ENCODE measurements at regions not wholly inside any gene's neighbourhood (a gene's known extent, or its start where the extent isn't known, plus 50 kb on each side); places are given as distances from the start of the nearest gene placed in this dataset.

DNA sequence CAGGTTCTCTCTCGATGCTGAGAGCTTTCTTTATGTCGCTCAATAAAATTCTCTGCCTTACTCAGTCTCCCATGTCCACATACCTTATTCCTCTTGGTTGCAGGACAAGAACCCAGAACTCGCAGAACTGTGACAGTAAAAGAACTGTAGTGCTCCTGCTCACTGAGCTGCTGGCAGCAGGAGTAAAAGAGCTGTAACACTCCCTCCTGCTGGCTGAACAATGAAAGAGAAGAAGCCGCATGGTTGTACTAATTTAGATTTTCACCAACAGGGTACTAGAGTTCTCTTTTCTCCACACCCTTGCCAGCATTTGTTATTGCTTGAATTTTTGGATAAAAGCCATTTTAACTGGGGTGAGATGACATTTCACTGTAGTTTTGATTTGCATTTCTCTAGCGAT, 433.2 kb downstream of the GUCY1A2 start:
- in situ Hi-C loops (cut with HindIII; ENCODE audit: low pct_unique_long_range_greater_than_20kb, low sequenced_read_pairs) = no loop called here
- H3K27ac ChIP-seq (ENCODE audit: low read length) = no peak overlapping the region
- H3K27me3 ChIP-seq (ENCODE audit: control insufficient read depth, insufficient read depth, low read length) = no peaks in the 10 kb centered on the region
- ChIA-PET POLR2A (interaction anchor here (0.7 kb wide), 1 partner anchor 74 kb away, joined by 3 read pairs; no protein-coding TSS in a partner anchor), CTCF (no interaction called here)
- H3K9me3 ChIP-seq (ENCODE audit: control insufficient read depth, insufficient read depth, low read depth, low read length) = no peaks in the 10 kb centered on the region
- no peak overlapping the region for H3K4me3 ChIP-seq (ENCODE audit: low read depth in 2 of 2, low read length in 2 of 2)
- no peak for ATAC-seq
- no TSS peak for BruUV-seq (replicated peaks)
- no peaks in the 10 kb centered on the region for H3K4me1 ChIP-seq (ENCODE audit: control insufficient read depth, insufficient read depth, low read length)
- TF ChIP-seq TCF7L2 (IDR thresholded peaks at IDR 0.05; ENCODE audit: low read depth, low read length) (no peak), POLR2AphosphoS5 (IDR thresholded peaks at IDR 0.05; ENCODE audit: low read depth, low read length) (no peak), SIN3A (IDR thresholded peaks at IDR 0.05; ENCODE audit: borderline replicate concordance, insufficient read depth, low read depth, low read length) (no peak), REST (IDR thresholded peaks at IDR 0.05; ENCODE audit: insufficient read depth in 1 of 2, low read depth in 2 of 2, low read length in 1 of 2) (no peak)
- TF ChIP-seq, protein P1, sequence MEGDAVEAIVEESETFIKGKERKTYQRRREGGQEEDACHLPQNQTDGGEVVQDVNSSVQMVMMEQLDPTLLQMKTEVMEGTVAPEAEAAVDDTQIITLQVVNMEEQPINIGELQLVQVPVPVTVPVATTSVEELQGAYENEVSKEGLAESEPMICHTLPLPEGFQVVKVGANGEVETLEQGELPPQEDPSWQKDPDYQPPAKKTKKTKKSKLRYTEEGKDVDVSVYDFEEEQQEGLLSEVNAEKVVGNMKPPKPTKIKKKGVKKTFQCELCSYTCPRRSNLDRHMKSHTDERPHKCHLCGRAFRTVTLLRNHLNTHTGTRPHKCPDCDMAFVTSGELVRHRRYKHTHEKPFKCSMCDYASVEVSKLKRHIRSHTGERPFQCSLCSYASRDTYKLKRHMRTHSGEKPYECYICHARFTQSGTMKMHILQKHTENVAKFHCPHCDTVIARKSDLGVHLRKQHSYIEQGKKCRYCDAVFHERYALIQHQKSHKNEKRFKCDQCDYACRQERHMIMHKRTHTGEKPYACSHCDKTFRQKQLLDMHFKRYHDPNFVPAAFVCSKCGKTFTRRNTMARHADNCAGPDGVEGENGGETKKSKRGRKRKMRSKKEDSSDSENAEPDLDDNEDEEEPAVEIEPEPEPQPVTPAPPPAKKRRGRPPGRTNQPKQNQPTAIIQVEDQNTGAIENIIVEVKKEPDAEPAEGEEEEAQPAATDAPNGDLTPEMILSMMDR (IDR thresholded peaks at IDR 0.05) = peak; percentile 18
- DNase-seq (ENCODE audit: low read depth, low spot score) = no peak
- intact Hi-C loops (cut with micrococcal nuclease; ENCODE audit: unreplicated experiment) = loop anchor here (10.0 kb wide), 1 partner anchor 430 kb away; no protein-coding TSS in a partner anchor
- no peaks in the 10 kb centered on the region for H3K36me3 ChIP-seq (ENCODE audit: control insufficient read depth, insufficient read depth, low read length)

DNA sequence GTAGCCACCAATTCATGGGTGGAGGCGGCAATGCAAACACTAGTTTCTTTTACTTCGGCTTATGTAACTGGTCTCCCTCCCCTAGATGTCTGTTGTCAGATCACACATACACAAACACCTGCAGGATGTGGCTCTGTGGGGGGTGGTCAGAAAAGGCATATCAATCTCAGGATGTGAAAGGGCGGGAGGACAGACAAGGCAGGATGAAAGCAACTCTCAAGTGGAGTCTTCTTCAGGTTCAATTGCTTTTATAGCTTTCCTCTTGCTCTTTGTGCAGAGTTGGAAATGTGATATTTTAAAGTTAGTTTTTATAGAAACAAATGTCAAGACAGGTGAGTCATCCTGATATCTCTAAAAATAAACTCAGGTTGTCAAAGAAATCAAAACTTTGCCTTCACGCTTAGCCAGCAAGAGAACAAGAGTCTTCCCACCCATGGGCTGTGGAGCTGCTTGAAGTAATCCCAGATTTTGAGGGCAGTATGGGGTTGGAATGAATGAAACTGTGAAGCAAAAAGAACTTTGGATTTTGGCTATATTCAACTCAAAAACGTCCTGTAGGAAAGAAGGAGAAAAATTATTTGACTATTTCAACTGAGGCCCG, 423.4 kb downstream of the GUCY1A2 start:
- Histone ChIP-seq H3K36me3 (ENCODE audit: control insufficient read depth, insufficient read depth, low read length) (no peaks in the 10 kb centered on the region), H3K27me3 (ENCODE audit: control insufficient read depth, insufficient read depth, low read length) (no peaks in the 10 kb centered on the region), H3K4me1 (ENCODE audit: control insufficient read depth, insufficient read depth, low read length) (no peaks in the 10 kb centered on the region), H3K4me3 (ENCODE audit: low read depth in 2 of 2, low read length in 2 of 2) (no peak overlapping the region), H3K9me3 (ENCODE audit: control insufficient read depth, insufficient read depth, low read depth, low read length) (no peaks in the 10 kb centered on the region), H3K27ac (ENCODE audit: low read length) (no peak overlapping the region)
- no TSS peak for BruUV-seq (replicated peaks)
- no peak for ATAC-seq
- in situ Hi-C loops (cut with HindIII; ENCODE audit: low pct_unique_long_range_greater_than_20kb, low sequenced_read_pairs) (no loop called here), intact Hi-C loops (cut with micrococcal nuclease; ENCODE audit: unreplicated experiment) (no loop called here)
- DNase-seq (ENCODE audit: low read depth, low spot score) = no peak
- POLR2A ChIA-PET = no interaction called here
- CTCF ChIA-PET = no interaction called here
- TF ChIP-seq TCF7L2 (IDR thresholded peaks at IDR 0.05; ENCODE audit: low read depth, low read length) (no peak), POLR2AphosphoS5 (IDR thresholded peaks at IDR 0.05; ENCODE audit: low read depth, low read length) (no peak)
- TF ChIP-seq, protein P1 (IDR thresholded peaks at IDR 0.05) = no peak
